ENCODE measurements at regions not wholly inside any gene's neighbourhood (a gene's known extent, or its start where the extent isn't known, plus 50 kb on each side); places are given as distances from the start of the nearest gene placed in this dataset.

GRCh38 chr18:56309104-56309503 is 329.3 kb downstream of the TXNL1 start:
- CTCF ChIA-PET (ENCODE audit: low intra/inter-chr PET ratio), result no interaction called here
- POLR2A ChIA-PET, result no interaction called here
- 0% methylated on average over 2 of the region's 2 CpGs for WGBS (ENCODE audit: insufficient coverage, low coverage, missing lambda C conversion rate)
- Histone ChIP-seq H3K27me3 (ENCODE audit: control insufficient read depth in 2 of 2, insufficient read depth in 2 of 2, low read length in 2 of 2) (no peaks in the 10 kb centered on the region), H2AFZ (ENCODE audit: low read depth, low read length) (no peak overlapping the region), H3K4me1 (replicated peaks in 1 of 2; ENCODE audit: control insufficient read depth in 2 of 2, insufficient read depth in 2 of 2, low read length in 2 of 2) (no peaks in the 10 kb centered on the region), H3K27ac (ENCODE audit: extremely low read depth, low read depth, low read length) (no peak overlapping the region), H3K9me3 (replicated peaks; ENCODE audit: control insufficient read depth, insufficient read depth, low read depth, low read length) (no peaks in the 10 kb centered on the region; the same call in 1 of the 2 replicates), H3K4me3 (no peak overlapping the region), H4K20me1 (replicated peaks; ENCODE audit: control insufficient read depth, insufficient read depth, low read length) (no peaks in the 10 kb centered on the region), H3K4me2 (ENCODE audit: insufficient read depth, low read length) (no peak overlapping the region), H3K9ac (ENCODE audit: insufficient read depth in 1 of 2, low read depth in 2 of 2, low read length in 2 of 2) (no peak overlapping the region), H3K9me1 (ENCODE audit: control insufficient read depth, insufficient read depth, low read length) (no peaks in the 10 kb centered on the region), H3K79me2 (ENCODE audit: control insufficient read depth, insufficient read depth, low read length) (no peaks in the 10 kb centered on the region), H3K36me3 (ENCODE audit: control insufficient read depth, insufficient read depth, low read length) (no peaks in the 10 kb centered on the region)
- DNase-seq (ENCODE audit: extremely low read depth in 1 of 4, low spot score in 3 of 4) (no peak), FAIRE-seq (no peak), ATAC-seq (no peak)
- in situ Hi-C loops (cut with MboI), result no loop called here
- no TSS peak for BruUV-seq (replicated peaks)
- intact Hi-C loops (cut with micrococcal nuclease), result no loop called here
- no peak for TF ChIP-seq ZBTB9 (CRISPR knock-in tag; IDR thresholded peaks at IDR 0.05)
- TF ChIP-seq ATF4 (CRISPR knock-in tag; IDR thresholded peaks at IDR 0.05), result no peak
- TF ChIP-seq ASH1L (IDR thresholded peaks at IDR 0.05; ENCODE audit: borderline replicate concordance, low read depth, partially characterized antibody), result no peak
- TF ChIP-seq XRCC4 (IDR thresholded peaks at IDR 0.05; ENCODE audit: extremely low read depth, insufficient read depth, insufficient read length), result no peak
- TF ChIP-seq NCOA2 (IDR thresholded peaks at IDR 0.05; ENCODE audit: partially characterized antibody in 2 of 2), result no peak
- no peak for TF ChIP-seq ZNF79 (CRISPR knock-in tag; IDR thresholded peaks at IDR 0.05; ENCODE audit: low read depth)
- TF ChIP-seq POLR3G (IDR thresholded peaks at IDR 0.05; ENCODE audit: extremely low read depth, insufficient read length, insufficient replicate concordance), result no peak
- TF ChIP-seq GABPB1 (CRISPR knock-in tag; IDR thresholded peaks at IDR 0.05), result no peak
- TF ChIP-seq IFI16 (CRISPR knock-in tag; IDR thresholded peaks at IDR 0.05), result no peak
- no peak for TF ChIP-seq ZC3H8 (IDR thresholded peaks at IDR 0.05)
- TF ChIP-seq SMAD4 (CRISPR knock-in tag; conservative IDR thresholded peaks at IDR 0.05), result no peak
